OCI-LY1 (cell line): ENCODE measurements at regions not wholly inside any gene's neighbourhood (a gene's known extent, or its start where the extent isn't known, plus 50 kb on each side); places are given as distances from the start of the nearest gene placed in this dataset.

Experiments used
- EZH2 ChIP-seq: fragments of 200-600 bp; sonication (generic), shearing (Covaris generic); IDR thresholded peaks from 2 replicates; pipeline ENCODE4 v1.8.0; 2017; ENCODE audit warnings: borderline replicate concordance, mixed run types, mild to moderate bottlenecking, antibody characterized with exemption, low read length, moderate library complexity, mixed read lengths
- TF ChIP-seq, protein P1 (sequence below): fragments of 200-600 bp; sonication (generic), shearing (Covaris generic); IDR thresholded peaks from 2 replicates; pipeline ENCODE4 v1.5.1; 2017; ENCODE audit warnings: mild to moderate bottlenecking, antibody characterized with exemption, low read length, moderate library complexity, mixed read lengths

DNA sequence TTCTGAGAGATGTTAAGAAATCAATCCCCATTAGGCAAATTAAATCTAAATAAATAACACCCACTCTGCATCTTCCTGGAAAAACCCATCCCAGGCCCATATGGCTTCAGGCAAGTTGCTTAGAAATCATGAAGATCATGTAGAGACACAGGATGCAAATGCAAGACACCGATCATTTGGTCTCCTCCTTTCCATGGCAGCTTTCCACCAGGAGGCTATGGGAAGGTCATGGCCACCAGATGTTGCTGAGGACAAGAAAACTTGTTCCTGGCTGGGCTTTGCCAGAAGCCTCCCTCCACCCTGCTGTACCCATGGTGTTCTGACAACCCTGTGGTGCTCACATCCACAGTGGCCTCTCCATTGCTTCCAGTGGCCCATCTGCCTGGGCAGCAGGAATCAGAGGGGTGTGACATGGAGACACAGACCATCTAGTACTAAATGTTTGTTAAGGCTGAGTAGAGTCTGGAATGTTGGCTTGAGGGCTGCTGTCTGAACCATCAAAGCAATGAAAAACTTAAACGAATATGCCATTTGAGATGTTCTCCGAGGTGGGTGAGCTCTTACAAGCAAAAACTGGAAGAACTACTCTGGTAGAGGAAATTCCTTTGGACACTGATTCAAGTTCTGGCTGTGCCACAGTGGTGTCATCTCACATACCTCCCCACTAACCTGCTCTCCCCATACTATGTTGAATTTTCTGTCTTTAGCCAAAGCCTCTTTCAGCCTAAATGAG is 293.2 kb downstream of the TNS1 start:
- TF ChIP-seq, protein P1, sequence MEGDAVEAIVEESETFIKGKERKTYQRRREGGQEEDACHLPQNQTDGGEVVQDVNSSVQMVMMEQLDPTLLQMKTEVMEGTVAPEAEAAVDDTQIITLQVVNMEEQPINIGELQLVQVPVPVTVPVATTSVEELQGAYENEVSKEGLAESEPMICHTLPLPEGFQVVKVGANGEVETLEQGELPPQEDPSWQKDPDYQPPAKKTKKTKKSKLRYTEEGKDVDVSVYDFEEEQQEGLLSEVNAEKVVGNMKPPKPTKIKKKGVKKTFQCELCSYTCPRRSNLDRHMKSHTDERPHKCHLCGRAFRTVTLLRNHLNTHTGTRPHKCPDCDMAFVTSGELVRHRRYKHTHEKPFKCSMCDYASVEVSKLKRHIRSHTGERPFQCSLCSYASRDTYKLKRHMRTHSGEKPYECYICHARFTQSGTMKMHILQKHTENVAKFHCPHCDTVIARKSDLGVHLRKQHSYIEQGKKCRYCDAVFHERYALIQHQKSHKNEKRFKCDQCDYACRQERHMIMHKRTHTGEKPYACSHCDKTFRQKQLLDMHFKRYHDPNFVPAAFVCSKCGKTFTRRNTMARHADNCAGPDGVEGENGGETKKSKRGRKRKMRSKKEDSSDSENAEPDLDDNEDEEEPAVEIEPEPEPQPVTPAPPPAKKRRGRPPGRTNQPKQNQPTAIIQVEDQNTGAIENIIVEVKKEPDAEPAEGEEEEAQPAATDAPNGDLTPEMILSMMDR: no peak
- no peak for TF ChIP-seq EZH2
